Fibroblast of gingiva (primary cell): ENCODE measurements at regions not wholly inside any gene's neighbourhood (a gene's known extent, or its start where the extent isn't known, plus 50 kb on each side); places are given as distances from the start of the nearest gene placed in this dataset.

ENCODE experiments used
- DNase-seq: peaks from one replicate; pipeline ENCODE4 v3.0.0-alpha.2; 2011; ENCODE audit warnings: low read depth

DNA sequence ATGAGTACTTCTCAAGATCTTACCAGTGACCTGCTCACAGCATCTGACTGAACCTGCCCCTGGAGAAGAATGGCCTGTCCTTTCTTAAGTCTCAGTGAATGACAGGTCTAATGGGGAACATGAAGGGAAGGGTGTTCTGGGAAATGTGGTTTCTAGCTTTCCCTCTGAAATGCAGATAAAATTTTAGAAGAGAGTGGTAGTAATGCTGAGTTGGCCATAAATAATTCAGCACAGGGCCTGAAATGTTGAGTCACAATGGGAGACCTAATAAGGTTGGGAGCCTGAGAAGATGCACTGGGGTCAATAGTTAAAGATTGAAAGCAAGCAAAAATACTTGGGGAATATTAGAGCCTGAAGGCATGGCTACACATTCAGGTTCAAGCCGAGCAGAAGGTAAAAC lies 214.9 kb upstream of the ARHGAP24 start:
- DNase-seq, result no peak

DNA sequence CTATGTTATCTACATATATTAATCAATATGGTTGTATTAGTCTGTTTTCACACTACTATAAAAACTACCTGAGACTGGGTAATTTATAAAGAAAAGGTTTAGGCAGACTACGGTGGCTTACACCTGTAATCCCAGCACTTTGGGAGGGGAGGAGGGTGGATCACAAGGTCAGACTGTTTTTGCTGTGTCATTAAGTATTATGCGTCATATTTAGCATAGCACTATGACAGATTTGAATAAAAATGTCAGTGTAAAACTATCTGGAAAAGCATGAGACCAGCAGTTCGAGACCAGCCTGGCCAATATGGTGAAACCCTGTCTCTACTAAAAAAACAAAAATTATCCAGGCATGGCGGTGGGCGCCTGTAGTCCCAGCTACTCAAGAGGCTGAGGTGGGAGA lies 209.7 kb upstream of the ARHGAP24 start:
- no peak for DNase-seq

GRCh38 chr4:85268188-85268587 lies 206.8 kb upstream of the ARHGAP24 start:
- DNase-seq, result no peak

GRCh38 chr4:85268961-85269360 lies 206.0 kb upstream of the ARHGAP24 start:
- DNase-seq, result no peak

DNA sequence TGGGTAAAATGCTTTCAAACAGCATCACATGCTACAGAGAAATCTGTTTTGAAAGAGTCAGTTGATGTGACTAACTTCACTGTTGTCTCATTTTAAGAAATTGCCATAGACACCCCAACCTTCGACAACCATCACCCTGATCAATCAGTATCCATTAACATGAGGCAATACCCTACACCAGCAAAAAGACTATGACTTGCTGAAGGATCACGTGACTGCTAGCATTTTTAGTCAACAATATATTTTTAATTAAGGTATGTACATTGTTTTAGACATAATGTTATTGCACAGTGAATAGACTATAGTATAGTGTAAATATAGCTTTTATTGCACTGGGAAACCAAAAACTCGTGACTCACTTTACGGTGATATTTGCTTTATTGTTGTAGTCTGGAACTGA lies 200.0 kb upstream of the ARHGAP24 start:
- DNase-seq, result no peak

- DNase-seq, result no peak
These were observed 194.0 kb upstream of the ARHGAP24 start for GRCh38 chr4:85280963-85281362.

DNA sequence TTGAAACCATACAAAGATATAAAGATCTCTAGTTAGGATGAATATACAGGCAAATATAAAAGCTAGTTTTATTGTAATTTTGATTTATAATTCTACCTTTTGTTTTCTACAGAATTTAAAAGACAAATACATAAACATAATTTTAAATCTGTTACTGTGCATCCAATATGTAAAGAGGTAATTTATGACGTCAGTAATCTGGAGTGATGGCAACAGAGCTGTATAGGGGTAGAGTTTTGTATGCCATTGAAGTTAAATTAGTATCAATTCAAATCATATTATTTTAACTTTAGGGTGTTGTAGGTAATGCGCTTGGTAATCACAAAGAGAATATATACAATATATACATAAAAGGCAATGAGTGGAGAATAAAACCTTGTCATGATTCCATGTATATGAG lies 183.7 kb upstream of the ARHGAP24 start:
- DNase-seq, result no peak

GRCh38 chr4:85298037-85298436 lies 176.9 kb upstream of the ARHGAP24 start:
- DNase-seq, result no peak

DNA sequence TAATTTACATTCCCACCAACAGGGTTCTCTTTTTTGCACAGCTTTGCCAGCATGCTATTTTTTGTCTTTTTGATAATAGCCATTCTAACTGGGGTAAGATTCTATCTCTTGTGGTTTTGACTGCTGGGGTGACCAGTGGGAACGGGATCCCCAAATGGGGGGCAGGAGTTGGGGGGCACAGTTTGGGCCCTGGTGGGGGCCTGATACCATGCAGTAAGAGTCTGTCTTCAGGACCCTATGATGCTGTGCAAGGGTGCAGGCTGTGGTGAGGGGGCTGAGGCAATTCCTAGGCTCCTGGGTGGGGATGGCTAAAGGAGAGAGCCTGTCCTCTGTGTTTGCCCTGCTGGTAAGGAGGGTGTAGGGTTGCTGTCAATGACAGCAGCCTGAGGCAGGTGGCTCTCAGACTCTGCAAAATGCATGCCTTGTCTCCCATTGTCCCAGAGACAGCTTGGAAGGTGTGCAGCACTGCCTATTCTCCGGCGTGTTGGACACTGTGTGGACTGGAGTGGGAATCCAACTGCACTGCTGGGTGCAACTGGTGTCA lies 172.7 kb upstream of the ARHGAP24 start:
- DNase-seq, result no peak

- DNase-seq, result no peak
These were observed 172.2 kb upstream of the ARHGAP24 start for GRCh38 chr4:85302756-85303155.

GRCh38 chr4:85318415-85318814 lies 156.5 kb upstream of the ARHGAP24 start:
- DNase-seq, result no peak

DNA sequence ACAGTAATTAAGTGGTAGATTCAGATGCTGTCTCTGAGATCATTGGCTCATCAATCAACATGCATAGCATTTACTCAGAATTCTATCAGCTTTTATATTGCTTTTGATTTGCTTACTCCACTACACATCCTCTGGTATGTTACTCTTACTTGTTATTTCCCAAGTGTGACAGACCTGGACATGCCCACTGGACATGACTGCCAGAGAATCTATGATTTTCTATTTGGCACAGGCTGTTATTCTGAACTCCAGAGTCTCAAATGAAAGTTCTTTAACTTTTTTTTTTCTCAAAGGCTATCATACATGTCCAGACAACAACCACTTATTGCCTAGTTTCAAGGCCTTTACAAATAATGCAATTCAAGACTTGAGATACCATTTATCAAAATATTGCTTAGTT lies 116.1 kb upstream of the ARHGAP24 start:
- no peak for DNase-seq

- DNase-seq, result no peak
These were observed 112.4 kb upstream of the ARHGAP24 start for GRCh38 chr4:85362550-85362949.

- no peak for DNase-seq
These were observed 107.1 kb upstream of the ARHGAP24 start for GRCh38 chr4:85367815-85368214.

- no peak for DNase-seq
These were observed 106.7 kb upstream of the ARHGAP24 start for GRCh38 chr4:85368240-85368639.

DNA sequence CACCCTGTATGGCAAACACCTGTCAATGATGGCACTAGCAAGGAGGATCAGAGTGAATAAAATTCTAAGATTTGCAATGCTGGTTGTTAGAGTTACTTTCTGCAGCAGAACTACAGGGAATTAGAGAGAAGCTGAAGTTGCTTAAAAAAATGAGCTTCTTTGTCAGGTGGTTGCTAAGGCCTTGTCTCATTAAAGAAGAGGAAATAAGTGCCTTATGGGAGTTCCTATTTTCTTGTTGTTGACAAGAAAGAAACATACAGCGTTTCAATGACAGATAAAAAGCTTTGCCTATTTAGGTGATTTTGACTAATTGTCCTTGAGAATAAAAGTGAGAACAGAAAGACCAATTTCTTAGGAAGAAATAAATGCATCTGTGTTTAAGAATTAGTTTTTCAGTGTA lies 106.0 kb upstream of the ARHGAP24 start:
- no peak for DNase-seq

DNA sequence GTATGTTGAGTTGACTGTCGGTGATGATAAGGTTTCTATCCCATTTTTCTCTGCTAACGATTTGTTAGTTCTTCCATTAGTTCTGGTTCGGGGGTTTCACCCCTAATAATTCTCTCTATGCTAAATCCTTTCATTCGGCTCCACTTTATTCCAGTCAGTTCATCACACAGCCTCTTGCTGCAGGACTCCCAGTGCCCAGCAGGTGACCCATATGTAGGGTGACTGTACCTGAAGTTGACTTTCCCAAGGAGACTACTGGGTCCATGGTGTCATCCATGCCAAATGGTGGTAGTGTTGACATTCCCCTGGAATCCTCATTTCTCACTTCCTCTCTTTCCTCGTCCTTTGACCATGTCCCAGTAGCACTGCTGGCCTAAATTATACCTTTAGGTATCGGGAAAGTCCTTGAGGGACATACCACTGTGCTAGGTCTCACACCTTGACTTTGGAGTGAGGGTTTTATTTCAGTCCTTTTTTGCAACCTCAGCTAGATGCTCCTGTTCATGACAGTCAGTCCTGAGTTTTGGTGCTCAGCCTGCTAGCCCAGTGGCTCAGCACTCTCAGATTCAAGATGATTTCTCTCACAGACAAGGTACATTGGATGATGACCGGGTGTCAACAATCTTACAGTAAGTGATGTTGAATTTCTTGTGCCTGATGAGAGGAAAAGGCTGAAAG lies 105.1 kb upstream of the ARHGAP24 start:
- no peak for DNase-seq

DNA sequence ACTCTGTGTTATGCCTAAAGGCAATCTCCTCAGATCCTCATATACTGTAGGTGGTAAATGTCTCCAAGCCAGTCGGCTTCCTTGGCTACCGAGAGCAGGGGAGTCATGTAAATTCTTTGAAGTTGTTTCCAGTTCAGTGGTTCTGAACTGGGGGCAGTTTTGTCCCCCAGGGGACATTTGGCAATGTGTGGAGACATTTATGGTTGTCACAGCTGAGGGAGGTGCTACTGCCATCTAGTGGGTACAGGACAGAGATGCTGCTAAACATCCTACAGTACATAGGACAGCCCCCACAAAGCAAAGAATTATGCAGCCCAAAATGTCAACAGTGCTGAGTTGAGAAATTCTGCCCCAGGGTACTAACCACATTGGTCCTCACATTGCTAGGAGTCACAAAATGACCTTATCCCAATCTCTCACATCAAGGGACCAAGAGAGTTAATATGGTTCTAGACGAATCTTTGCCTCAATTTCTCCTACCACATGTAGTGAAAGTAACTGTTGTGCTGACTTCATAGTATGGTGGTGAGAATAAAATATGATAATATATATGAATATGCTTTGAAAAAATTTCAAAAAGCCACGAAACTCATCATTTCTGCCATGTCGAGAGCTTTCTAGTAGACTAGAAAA lies 104.4 kb upstream of the ARHGAP24 start:
- DNase-seq, result peak; percentile 42

- DNase-seq, result no peak
These were observed 102.0 kb upstream of the ARHGAP24 start for GRCh38 chr4:85372966-85373365.

- no peak for DNase-seq
These were observed 98.7 kb upstream of the ARHGAP24 start for GRCh38 chr4:85376285-85376684.

GRCh38 chr4:85381968-85382367 lies 93.0 kb upstream of the ARHGAP24 start:
- DNase-seq, result no peak

DNA sequence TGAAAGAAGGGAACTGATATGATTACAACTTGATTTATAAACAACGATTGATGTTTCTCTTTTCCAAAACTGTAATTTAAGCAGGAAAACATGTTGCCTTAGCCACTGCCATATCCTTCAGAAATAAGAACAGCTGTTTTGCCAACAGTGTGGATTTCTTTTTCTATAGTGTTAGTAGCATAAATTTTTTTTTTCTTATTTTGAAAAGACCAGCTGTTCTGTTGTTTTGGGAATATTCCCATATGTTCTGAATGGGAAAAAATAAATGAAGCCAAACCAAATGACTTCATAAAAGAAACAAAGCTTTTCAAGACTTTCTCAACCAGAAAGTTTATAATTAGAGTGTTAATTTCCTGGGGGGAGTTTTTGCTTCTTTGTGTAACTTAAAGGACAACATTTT lies 83.9 kb upstream of the ARHGAP24 start:
- no peak for DNase-seq

GRCh38 chr4:85391589-85392410 lies 83.2 kb upstream of the ARHGAP24 start:
- DNase-seq, result no peak
